ENCODE measurements at regions not wholly inside any gene's neighbourhood (a gene's known extent, or its start where the extent isn't known, plus 50 kb on each side); places are given as distances from the start of the nearest gene placed in this dataset.

GRCh38 chr2:19835781-19836281, 66.0 kb downstream of the TTC32 start:
- peak; percentile 91 for TF ChIP-seq POLR2AphosphoS5 (IDR thresholded peaks at IDR 0.05)
- TF ChIP-seq EP300 (IDR thresholded peaks at IDR 0.05), result no peak
- TF ChIP-seq POLR2A (IDR thresholded peaks at IDR 0.05), result no peak
- peak; percentile 73 for ATAC-seq
- peak overlapping the region in 3 of 4 donors; percentile 15 to 58 (median 52) for H3K27ac ChIP-seq
- no peaks in the 10 kb centered on the region for H3K27me3 ChIP-seq
- H3K36me3 ChIP-seq, result no peaks in the 10 kb centered on the region
- no peak overlapping the region for H3K4me3 ChIP-seq
- 20 to 42% methylated on average over 2 to 4 of the region's 6 CpGs for WGBS, 2 donors (ENCODE audit: low coverage in 1 of 2)
- H3K9me3 ChIP-seq, result no peaks in the 10 kb centered on the region
- peaks cover 2 to 15% (median 3%) of the 10 kb centered on the region in 3 donors for H3K4me1 ChIP-seq

- no peaks in the 10 kb centered on the region for H3K27me3 ChIP-seq
- no peaks in the 10 kb centered on the region for H3K9me3 ChIP-seq
- no peak for ATAC-seq
- WGBS, 2 donors (ENCODE audit: low coverage in 1 of 2), result 64 to 93% methylated on average over 3 of the region's 3 CpGs
- H3K27ac ChIP-seq, result no peak overlapping the region
- peaks cover 2 to 15% (median 3%) of the 10 kb centered on the region in 3 donors for H3K4me1 ChIP-seq
- TF ChIP-seq, protein P1, sequence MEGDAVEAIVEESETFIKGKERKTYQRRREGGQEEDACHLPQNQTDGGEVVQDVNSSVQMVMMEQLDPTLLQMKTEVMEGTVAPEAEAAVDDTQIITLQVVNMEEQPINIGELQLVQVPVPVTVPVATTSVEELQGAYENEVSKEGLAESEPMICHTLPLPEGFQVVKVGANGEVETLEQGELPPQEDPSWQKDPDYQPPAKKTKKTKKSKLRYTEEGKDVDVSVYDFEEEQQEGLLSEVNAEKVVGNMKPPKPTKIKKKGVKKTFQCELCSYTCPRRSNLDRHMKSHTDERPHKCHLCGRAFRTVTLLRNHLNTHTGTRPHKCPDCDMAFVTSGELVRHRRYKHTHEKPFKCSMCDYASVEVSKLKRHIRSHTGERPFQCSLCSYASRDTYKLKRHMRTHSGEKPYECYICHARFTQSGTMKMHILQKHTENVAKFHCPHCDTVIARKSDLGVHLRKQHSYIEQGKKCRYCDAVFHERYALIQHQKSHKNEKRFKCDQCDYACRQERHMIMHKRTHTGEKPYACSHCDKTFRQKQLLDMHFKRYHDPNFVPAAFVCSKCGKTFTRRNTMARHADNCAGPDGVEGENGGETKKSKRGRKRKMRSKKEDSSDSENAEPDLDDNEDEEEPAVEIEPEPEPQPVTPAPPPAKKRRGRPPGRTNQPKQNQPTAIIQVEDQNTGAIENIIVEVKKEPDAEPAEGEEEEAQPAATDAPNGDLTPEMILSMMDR (IDR thresholded peaks at IDR 0.05), result no peak
- TF ChIP-seq POLR2AphosphoS5 (IDR thresholded peaks at IDR 0.05) (no peak), POLR2A (IDR thresholded peaks at IDR 0.05) (no peak), EP300 (IDR thresholded peaks at IDR 0.05) (no peak)
- no peaks in the 10 kb centered on the region for H3K36me3 ChIP-seq
- no peak overlapping the region for H3K4me3 ChIP-seq
These were observed 67.8 kb downstream of the TTC32 start for GRCh38 chr2:19833978-19834377.

DNA sequence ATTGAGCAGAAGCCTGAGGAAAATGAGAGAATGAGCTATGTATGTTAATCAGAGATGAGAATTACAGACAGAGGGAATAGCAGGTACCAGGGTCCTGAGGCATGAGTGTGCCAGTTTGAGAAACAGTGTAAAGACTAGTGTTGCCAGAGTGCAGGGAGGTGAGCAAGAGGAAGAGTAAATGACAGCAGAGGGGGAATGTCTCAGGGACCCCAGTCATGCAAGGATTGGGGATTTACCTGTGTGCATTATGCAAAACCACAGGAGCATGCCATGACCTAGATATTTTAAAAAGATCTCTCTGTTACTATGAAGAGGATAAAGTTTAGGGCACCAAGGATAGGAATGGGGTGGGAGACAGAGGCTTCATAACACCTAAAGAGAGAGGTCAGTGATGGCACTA, 72.1 kb downstream of the TTC32 start:
- no peak for TF ChIP-seq POLR2AphosphoS5 (IDR thresholded peaks at IDR 0.05)
- TF ChIP-seq, protein P1 (IDR thresholded peaks at IDR 0.05), result no peak
- no peak for TF ChIP-seq POLR2A (IDR thresholded peaks at IDR 0.05)
- no peak for TF ChIP-seq EP300 (IDR thresholded peaks at IDR 0.05)
- Histone ChIP-seq H3K4me1 (no peaks in the 10 kb centered on the region), H3K27ac (no peak overlapping the region), H3K9me3 (no peaks in the 10 kb centered on the region), H3K36me3 (no peaks in the 10 kb centered on the region), H3K4me3 (no peak overlapping the region), H3K27me3 (no peaks in the 10 kb centered on the region)
- no peak for ATAC-seq

DNA sequence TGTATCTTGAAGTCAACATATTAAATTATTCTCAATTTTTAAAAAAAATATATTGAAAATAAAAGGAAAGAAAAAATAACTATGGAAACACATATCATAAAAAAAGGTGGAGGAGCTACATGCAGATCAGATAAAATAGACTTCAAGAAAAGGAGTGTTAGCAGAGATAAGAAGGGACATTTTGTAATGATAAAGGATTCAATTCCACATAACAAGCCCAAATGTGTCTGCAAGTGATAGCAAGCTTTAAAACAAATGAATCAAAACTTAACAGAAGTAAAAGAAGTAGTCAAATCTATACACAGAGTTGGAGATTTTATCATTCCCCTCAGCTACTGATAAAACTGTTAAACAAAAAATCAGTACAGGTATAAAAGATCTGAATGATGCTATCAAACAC, 74.9 kb downstream of the TTC32 start:
- H3K4me1 ChIP-seq, result no peaks in the 10 kb centered on the region
- H3K36me3 ChIP-seq, result no peaks in the 10 kb centered on the region
- ATAC-seq, result no peak
- no peak overlapping the region for H3K27ac ChIP-seq
- TF ChIP-seq EP300 (IDR thresholded peaks at IDR 0.05) (no peak), POLR2A (IDR thresholded peaks at IDR 0.05) (no peak), POLR2AphosphoS5 (IDR thresholded peaks at IDR 0.05) (no peak)
- TF ChIP-seq, protein P1 (IDR thresholded peaks at IDR 0.05), result no peak
- H3K9me3 ChIP-seq, result no peaks in the 10 kb centered on the region
- H3K27me3 ChIP-seq, result no peaks in the 10 kb centered on the region
- no peak overlapping the region for H3K4me3 ChIP-seq

- no peak for ATAC-seq
- H3K4me3 ChIP-seq, result no peak overlapping the region
- H3K27me3 ChIP-seq, result no peaks in the 10 kb centered on the region
- peaks cover 0 to 11% (median 2%) of the 10 kb centered on the region in 3 donors for H3K4me1 ChIP-seq
- no peak for TF ChIP-seq POLR2AphosphoS5 (IDR thresholded peaks at IDR 0.05)
- no peak for TF ChIP-seq POLR2A (IDR thresholded peaks at IDR 0.05)
- TF ChIP-seq, protein P1 (IDR thresholded peaks at IDR 0.05), result no peak
- no peak for TF ChIP-seq EP300 (IDR thresholded peaks at IDR 0.05)
- H3K9me3 ChIP-seq, result no peaks in the 10 kb centered on the region
- H3K36me3 ChIP-seq, result no peaks in the 10 kb centered on the region
- H3K27ac ChIP-seq, result no peak overlapping the region
These were observed 78.3 kb downstream of the TTC32 start for GRCh38 chr2:19823507-19823906.
